ENCODE measurements at regions not wholly inside any gene's neighbourhood (a gene's known extent, or its start where the extent isn't known, plus 50 kb on each side); places are given as distances from the start of the nearest gene placed in this dataset.

- TF ChIP-seq POLR2A (IDR thresholded peaks at IDR 0.05; ENCODE audit: low read depth, low read length) (no peak), PAX5 (IDR thresholded peaks at IDR 0.05; ENCODE audit: insufficient read depth, low read length, severe bottlenecking) (no peak)
Measured at GRCh38 chr10:128710098-128710797, 584.0 kb upstream of the MKI67 start.

Data from GM12891 (cell line).